ENCODE measurements at regions not wholly inside any gene's neighbourhood (a gene's known extent, or its start where the extent isn't known, plus 50 kb on each side); places are given as distances from the start of the nearest gene placed in this dataset.
A peak's percentile ranks its signal among the peaks of the same experiment; 100 is the strongest.

DNA sequence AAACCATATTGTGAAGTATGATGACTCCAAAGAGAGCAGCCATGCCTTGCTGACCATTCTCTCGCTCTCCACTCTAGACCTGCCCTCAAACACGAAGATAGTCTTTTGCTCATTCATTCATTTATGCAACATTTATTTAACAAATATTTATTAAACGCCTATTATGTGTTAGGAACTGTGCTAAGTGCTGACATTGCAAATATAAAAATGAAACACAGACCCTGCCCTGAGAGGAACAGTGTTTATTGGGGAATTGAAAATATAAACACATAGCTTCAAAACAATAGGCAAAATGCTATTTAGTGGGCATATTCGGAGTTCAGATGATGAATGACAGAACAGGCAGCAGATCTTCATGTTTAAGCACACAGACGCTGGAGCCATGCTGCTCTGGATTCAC, 213.6 kb downstream of the NUF2 start:
- no peak for DNase-seq
- H3K4me3 ChIP-seq: no peak overlapping the region
- H3K4me1 ChIP-seq: no peaks in the 10 kb centered on the region
- no peak overlapping the region for H3K27ac ChIP-seq
- TF ChIP-seq POLR2A (IDR thresholded peaks at IDR 0.05): no peak
- TF ChIP-seq, protein P1, sequence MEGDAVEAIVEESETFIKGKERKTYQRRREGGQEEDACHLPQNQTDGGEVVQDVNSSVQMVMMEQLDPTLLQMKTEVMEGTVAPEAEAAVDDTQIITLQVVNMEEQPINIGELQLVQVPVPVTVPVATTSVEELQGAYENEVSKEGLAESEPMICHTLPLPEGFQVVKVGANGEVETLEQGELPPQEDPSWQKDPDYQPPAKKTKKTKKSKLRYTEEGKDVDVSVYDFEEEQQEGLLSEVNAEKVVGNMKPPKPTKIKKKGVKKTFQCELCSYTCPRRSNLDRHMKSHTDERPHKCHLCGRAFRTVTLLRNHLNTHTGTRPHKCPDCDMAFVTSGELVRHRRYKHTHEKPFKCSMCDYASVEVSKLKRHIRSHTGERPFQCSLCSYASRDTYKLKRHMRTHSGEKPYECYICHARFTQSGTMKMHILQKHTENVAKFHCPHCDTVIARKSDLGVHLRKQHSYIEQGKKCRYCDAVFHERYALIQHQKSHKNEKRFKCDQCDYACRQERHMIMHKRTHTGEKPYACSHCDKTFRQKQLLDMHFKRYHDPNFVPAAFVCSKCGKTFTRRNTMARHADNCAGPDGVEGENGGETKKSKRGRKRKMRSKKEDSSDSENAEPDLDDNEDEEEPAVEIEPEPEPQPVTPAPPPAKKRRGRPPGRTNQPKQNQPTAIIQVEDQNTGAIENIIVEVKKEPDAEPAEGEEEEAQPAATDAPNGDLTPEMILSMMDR (IDR thresholded peaks at IDR 0.05): no peak
- no peaks in the 10 kb centered on the region for H3K36me3 ChIP-seq
- H3K27me3 ChIP-seq: no peaks in the 10 kb centered on the region
- no peaks in the 10 kb centered on the region for H3K9me3 ChIP-seq

- no peak overlapping the region for H3K4me3 ChIP-seq
- H3K9me3 ChIP-seq: no peaks in the 10 kb centered on the region
- no peak overlapping the region for H3K27ac ChIP-seq
- no peak for TF ChIP-seq POLR2A (IDR thresholded peaks at IDR 0.05)
- TF ChIP-seq, protein P1 (IDR thresholded peaks at IDR 0.05): peak in 3 of 6 experiments; percentile 9 to 28 (median 17)
- no peak for DNase-seq
- H3K27me3 ChIP-seq: no peaks in the 10 kb centered on the region
- H3K36me3 ChIP-seq: no peaks in the 10 kb centered on the region
- no peaks in the 10 kb centered on the region for H3K4me1 ChIP-seq
Measured at GRCh38 chr1:163535807-163536206, 214.1 kb downstream of the NUF2 start.

- DNase-seq: no peak
- Histone ChIP-seq H3K27me3 (no peaks in the 10 kb centered on the region), H3K4me1 (no peaks in the 10 kb centered on the region), H3K9me3 (no peaks in the 10 kb centered on the region), H3K4me3 (no peak overlapping the region), H3K27ac (no peak overlapping the region), H3K36me3 (no peaks in the 10 kb centered on the region)
- TF ChIP-seq, protein P1 (IDR thresholded peaks at IDR 0.05): no peak
- no peak for TF ChIP-seq POLR2A (IDR thresholded peaks at IDR 0.05)
Measured at GRCh38 chr1:163537809-163538208, 216.1 kb downstream of the NUF2 start.

GRCh38 chr1:163538667-163539066, 216.9 kb downstream of the NUF2 start:
- H3K27ac ChIP-seq: no peak overlapping the region
- no peaks in the 10 kb centered on the region for H3K36me3 ChIP-seq
- H3K4me1 ChIP-seq: no peaks in the 10 kb centered on the region
- TF ChIP-seq POLR2A (IDR thresholded peaks at IDR 0.05): no peak
- TF ChIP-seq, protein P1 (IDR thresholded peaks at IDR 0.05): no peak
- DNase-seq: no peak
- no peak overlapping the region for H3K4me3 ChIP-seq
- no peaks in the 10 kb centered on the region for H3K27me3 ChIP-seq
- H3K9me3 ChIP-seq: no peaks in the 10 kb centered on the region

DNA sequence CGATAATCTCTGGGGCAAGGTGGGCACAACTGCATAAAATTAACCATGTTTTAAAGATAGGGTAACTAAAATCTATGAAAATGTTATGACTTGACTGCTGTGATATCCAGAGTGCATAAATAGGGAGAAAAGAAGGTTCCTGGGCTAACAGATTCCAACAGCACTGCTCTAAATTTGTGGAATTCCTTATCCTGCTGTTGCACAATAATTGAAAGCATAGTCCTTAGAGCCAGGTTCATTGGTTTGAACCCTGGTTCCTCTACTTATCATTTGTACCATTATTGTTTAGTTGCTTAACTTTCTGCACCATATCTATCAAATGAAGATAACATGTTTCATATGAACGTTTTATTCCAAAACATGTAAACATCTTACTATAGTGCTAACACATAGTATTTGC, 219.0 kb downstream of the NUF2 start:
- H3K9me3 ChIP-seq: no peaks in the 10 kb centered on the region
- TF ChIP-seq, protein P1 (IDR thresholded peaks at IDR 0.05): no peak
- TF ChIP-seq POLR2A (IDR thresholded peaks at IDR 0.05): no peak

DNA sequence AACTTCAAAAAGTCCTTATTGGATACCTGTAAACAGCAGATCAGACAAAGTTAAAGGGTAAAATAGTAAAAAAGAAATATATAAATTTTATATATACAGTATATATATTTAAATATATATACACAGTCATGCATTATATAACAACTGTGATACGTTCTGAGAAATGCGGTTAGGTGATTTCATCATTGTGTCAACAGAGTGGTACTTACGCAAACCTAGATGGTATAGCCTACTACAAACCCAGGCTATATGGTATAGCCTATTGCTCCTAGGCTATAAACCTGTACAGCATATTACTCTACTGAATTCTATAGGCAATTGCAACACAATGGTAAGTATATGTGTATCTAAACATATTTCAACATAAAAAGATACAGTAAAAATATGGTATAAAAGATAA, 222.7 kb downstream of the NUF2 start:
- Histone ChIP-seq H3K27ac (no peak overlapping the region), H3K27me3 (no peaks in the 10 kb centered on the region), H3K4me1 (no peaks in the 10 kb centered on the region), H3K36me3 (no peaks in the 10 kb centered on the region), H3K9me3 (no peaks in the 10 kb centered on the region), H3K4me3 (no peak overlapping the region)
- no peak for DNase-seq
- TF ChIP-seq, protein P1 (IDR thresholded peaks at IDR 0.05): no peak
- no peak for TF ChIP-seq POLR2A (IDR thresholded peaks at IDR 0.05)

More for the DNA sequence above, 219.0 kb downstream of the NUF2 start:
- no peaks in the 10 kb centered on the region for H3K27me3 ChIP-seq
- no peak overlapping the region for H3K4me3 ChIP-seq
- DNase-seq: no peak
- no peaks in the 10 kb centered on the region for H3K36me3 ChIP-seq
- H3K27ac ChIP-seq: no peak overlapping the region
- H3K4me1 ChIP-seq: no peaks in the 10 kb centered on the region

Measured in Peyer's patch (tissue), 4 donors.